Smooth muscle cell (in vitro differentiated cells): ENCODE measurements at regions not wholly inside any gene's neighbourhood (a gene's known extent, or its start where the extent isn't known, plus 50 kb on each side); places are given as distances from the start of the nearest gene placed in this dataset.

Source experiments
- DNase-seq: peaks from one replicate; lab custom pipeline; 2025; ENCODE audit not compliant: unreplicated experiment; lab: John Stamatoyannopoulos, UW
- H2AFZ ChIP-seq: fragments of 200-600 bp; sonication (generic); 2 replicates; pipeline ENCODE4 v1.6.0; 2016; ENCODE audit warnings: antibody characterized with exemption, low read depth, mild to moderate bottlenecking
- H3F3A ChIP-seq: fragments of 200-600 bp; sonication (generic); 2 replicates; pipeline ENCODE4 v1.6.0; 2017; ENCODE audit warnings: antibody characterized with exemption, low read depth
- H3K27ac ChIP-seq: fragments of 200-600 bp; sonication (generic); 2 replicates; pipeline ENCODE4 v1.5.1; 2016; ENCODE audit warnings: low read depth, mild to moderate bottlenecking
- H3K27me3 ChIP-seq: fragments of 200-600 bp; sonication (generic); 2 replicates; pipeline ENCODE4 v1.6.1; 2016; ENCODE audit warnings: low read depth, mild to moderate bottlenecking
- H3K36me3 ChIP-seq: fragments of 200-600 bp; sonication (generic); 2 replicates; pipeline ENCODE4 v1.5.1; 2016; ENCODE audit warnings: low read depth
- H3K4me1 ChIP-seq: fragments of 200-600 bp; sonication (generic); 2 replicates; pipeline ENCODE4 v1.5.1; 2016; ENCODE audit warnings: low read depth
- H3K4me2 ChIP-seq: fragments of 200-600 bp; sonication (generic); 2 replicates; pipeline ENCODE4 v1.6.0; 2016; ENCODE audit warnings: mild to moderate bottlenecking
- H3K4me3 ChIP-seq: fragments of 200-600 bp; sonication (generic); 2 replicates; pipeline ENCODE4 v1.5.1; 2016; ENCODE audit warnings: mild to moderate bottlenecking
- H3K79me2 ChIP-seq: fragments of 200-600 bp; sonication (generic); 2 replicates; pipeline ENCODE4 v1.6.0; 2016; ENCODE audit warnings: low read depth, mild to moderate bottlenecking
- H3K9ac ChIP-seq: fragments of 200-600 bp; sonication (generic); 2 replicates; pipeline ENCODE4 v1.6.0; 2016; ENCODE audit warnings: low read depth
- H3K9me3 ChIP-seq: fragments of 200-600 bp; sonication (generic); replicated peaks from 2 replicates; pipeline ENCODE4 v1.5.1; 2016; ENCODE audit warnings: low read depth
- H4K20me1 ChIP-seq: fragments of 200-600 bp; sonication (generic); 2 replicates; pipeline ENCODE4 v1.6.0; 2016; ENCODE audit warnings: low read depth
- WGBS: methylation state at CpG from one replicate; pipeline ENCODE4 v1.1.7; 2016; ENCODE audit warnings: low lambda C conversion rate; 5-methylcytosine and 5-hydroxymethylcytosine counted together
- TF ChIP-seq, protein P1 (sequence below): fragments of 200-600 bp; sonication (generic); IDR thresholded peaks from 2 replicates; pipeline ENCODE4 v1.5.1; 2017; ENCODE audit warnings: borderline replicate concordance, mild to moderate bottlenecking, antibody characterized with exemption; ENCODE audit not compliant: insufficient read depth, poor library complexity, severe bottlenecking

DNA sequence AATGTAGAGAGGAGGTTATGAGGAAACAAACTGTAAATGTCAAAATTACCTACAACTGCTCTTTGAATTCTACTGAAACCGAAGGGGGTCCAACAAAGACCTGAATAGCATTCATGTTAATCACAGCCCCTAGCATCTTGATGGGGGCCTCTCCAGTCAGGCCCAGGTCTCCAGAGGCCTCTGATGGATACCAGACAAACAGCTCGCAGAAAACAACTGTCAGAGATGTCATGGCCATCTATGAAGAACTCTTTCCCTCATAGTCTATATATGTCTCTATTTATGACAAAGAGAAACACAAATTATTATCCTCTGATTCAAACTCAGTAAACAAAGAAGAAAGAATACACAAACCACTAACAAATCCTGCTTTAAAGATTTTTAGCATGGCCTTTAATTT, 432.6 kb downstream of the CAAP1 start:
- DNase-seq: no peak

DNA sequence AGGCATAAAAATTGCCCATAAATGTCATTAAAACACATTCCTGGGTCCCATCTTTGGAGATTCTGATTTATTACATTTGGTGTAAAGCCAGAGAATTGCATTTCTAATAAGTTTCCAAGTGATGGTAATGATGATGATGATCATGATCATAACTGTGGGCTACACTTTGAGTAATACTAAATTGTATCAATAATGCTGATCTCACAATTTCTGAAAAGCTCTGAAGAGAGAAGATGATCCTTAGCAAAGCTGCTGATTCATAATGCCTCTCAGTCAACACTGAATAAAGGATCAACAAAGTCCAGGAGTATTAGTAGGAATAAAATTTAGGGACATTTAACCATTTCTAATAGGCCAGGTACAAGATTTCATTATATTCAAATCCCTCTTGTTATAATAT, 434.5 kb downstream of the CAAP1 start:
- Histone ChIP-seq H3K4me3 (no peak overlapping the region), H3K4me2 (no peak overlapping the region), H3K79me2 (no peaks in the 10 kb centered on the region), H4K20me1 (no peaks in the 10 kb centered on the region), H3K36me3 (no peaks in the 10 kb centered on the region), H3K9ac (no peak overlapping the region), H3K27me3 (no peaks in the 10 kb centered on the region), H2AFZ (no peak overlapping the region), H3K9me3 (no peaks in the 10 kb centered on the region), H3K4me1 (no peaks in the 10 kb centered on the region), H3K27ac (no peak overlapping the region), H3F3A (no peaks in the 10 kb centered on the region)
- TF ChIP-seq, protein P1, sequence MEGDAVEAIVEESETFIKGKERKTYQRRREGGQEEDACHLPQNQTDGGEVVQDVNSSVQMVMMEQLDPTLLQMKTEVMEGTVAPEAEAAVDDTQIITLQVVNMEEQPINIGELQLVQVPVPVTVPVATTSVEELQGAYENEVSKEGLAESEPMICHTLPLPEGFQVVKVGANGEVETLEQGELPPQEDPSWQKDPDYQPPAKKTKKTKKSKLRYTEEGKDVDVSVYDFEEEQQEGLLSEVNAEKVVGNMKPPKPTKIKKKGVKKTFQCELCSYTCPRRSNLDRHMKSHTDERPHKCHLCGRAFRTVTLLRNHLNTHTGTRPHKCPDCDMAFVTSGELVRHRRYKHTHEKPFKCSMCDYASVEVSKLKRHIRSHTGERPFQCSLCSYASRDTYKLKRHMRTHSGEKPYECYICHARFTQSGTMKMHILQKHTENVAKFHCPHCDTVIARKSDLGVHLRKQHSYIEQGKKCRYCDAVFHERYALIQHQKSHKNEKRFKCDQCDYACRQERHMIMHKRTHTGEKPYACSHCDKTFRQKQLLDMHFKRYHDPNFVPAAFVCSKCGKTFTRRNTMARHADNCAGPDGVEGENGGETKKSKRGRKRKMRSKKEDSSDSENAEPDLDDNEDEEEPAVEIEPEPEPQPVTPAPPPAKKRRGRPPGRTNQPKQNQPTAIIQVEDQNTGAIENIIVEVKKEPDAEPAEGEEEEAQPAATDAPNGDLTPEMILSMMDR: no peak
- DNase-seq: no peak

More for the DNA sequence above, 432.6 kb downstream of the CAAP1 start:
- Histone ChIP-seq H3K27me3 (no peaks in the 10 kb centered on the region), H3K4me1 (no peaks in the 10 kb centered on the region), H3F3A (no peaks in the 10 kb centered on the region), H3K36me3 (no peaks in the 10 kb centered on the region), H3K4me3 (no peak overlapping the region), H2AFZ (no peak overlapping the region), H4K20me1 (no peaks in the 10 kb centered on the region), H3K27ac (no peak overlapping the region), H3K4me2 (no peak overlapping the region), H3K9ac (no peak overlapping the region), H3K9me3 (no peaks in the 10 kb centered on the region), H3K79me2 (no peaks in the 10 kb centered on the region)
- WGBS: 81% methylated on average over 2 of the region's 2 CpGs
- TF ChIP-seq, protein P1: no peak

DNA sequence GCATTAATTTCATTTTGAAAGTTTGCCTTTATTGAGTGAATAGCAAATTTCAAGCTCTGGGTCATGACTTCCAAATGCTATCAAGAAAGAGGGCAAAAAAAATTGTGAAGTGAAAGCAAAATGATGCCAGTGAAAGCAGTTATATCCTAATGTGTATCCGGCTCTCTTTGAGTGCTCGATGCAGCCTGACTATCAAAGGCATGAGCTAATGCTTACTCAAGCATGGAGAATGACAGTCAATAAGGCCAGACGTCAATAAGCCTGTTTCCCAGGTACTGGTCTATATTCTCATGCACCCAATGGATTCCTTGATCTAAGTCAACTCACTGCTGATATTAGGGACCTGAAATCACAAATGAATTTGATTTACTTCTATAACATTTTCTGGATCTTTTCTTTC, 435.5 kb downstream of the CAAP1 start:
- no peak overlapping the region for H3K9ac ChIP-seq
- H3K4me2 ChIP-seq: no peak overlapping the region
- no peaks in the 10 kb centered on the region for H4K20me1 ChIP-seq
- no peaks in the 10 kb centered on the region for H3K27me3 ChIP-seq
- no peaks in the 10 kb centered on the region for H3K4me1 ChIP-seq
- H3F3A ChIP-seq: no peaks in the 10 kb centered on the region
- no peak for DNase-seq
- no peak overlapping the region for H2AFZ ChIP-seq
- no peak overlapping the region for H3K4me3 ChIP-seq
- no peak overlapping the region for H3K27ac ChIP-seq
- H3K79me2 ChIP-seq: no peaks in the 10 kb centered on the region
- no peaks in the 10 kb centered on the region for H3K36me3 ChIP-seq
- WGBS: 79% methylated on average over 3 of the region's 3 CpGs
- TF ChIP-seq, protein P1: no peak
- H3K9me3 ChIP-seq: no peaks in the 10 kb centered on the region

DNA sequence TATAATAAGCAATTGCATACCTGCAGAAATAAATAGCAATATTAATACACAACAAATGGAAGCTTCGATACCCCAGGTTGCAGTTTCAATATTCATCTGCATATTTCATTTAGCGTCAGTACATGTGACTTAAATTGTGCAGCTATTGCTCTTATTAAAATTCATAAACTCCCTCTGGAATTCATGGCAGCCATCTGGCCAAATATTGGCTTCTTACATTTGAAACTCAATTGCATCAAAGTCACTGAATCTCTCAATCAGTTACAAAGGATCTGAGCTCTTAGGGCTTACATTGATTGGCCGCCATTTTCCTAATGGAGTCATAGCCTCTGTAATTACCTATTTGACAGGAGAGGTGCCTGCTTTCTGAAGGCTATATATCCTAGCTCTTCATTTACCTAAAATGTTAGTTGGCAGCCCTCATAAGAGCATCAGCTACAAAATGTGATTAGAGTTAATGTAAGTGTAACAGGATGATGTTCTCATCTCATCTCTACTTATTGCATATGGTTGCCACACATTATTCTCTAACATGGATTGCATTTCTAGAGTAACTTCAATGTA, 453.5 kb downstream of the CAAP1 start:
- TF ChIP-seq, protein P1: no peak
- Histone ChIP-seq H3K36me3 (no peaks in the 10 kb centered on the region), H3K27me3 (no peaks in the 10 kb centered on the region), H3K4me2 (no peak overlapping the region), H3K9me3 (no peaks in the 10 kb centered on the region), H4K20me1 (no peaks in the 10 kb centered on the region), H3K4me1 (no peaks in the 10 kb centered on the region), H2AFZ (no peak overlapping the region), H3K4me3 (no peak overlapping the region), H3K27ac (no peak overlapping the region), H3K79me2 (no peaks in the 10 kb centered on the region), H3K9ac (no peak overlapping the region), H3F3A (no peaks in the 10 kb centered on the region)
- 92% methylated on average over 3 of the region's 3 CpGs for WGBS
- DNase-seq: no peak
